ENCODE measurements at regions not wholly inside any gene's neighbourhood (a gene's known extent, or its start where the extent isn't known, plus 50 kb on each side); places are given as distances from the start of the nearest gene placed in this dataset.

DNA sequence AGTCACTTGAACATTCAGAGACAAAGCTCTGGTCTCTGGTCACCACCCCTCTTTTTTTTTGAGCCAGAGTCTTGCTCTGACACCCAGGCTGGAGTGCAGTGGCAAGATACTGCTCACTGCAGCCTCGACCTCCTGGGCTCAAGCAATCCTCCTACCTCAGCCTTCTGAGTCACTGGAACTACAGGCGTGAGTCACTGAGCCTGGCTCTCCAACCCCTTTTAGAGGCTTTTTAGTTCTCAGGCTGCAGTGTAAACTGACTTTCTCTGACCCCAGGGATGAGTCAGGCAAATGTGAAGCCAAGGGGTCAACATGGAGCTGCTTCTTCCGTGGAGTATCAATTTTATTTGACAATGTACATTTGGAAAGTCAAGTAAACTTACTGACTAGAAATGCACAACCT is 229.2 kb downstream of the PTTG2 start:
- DNase-seq = peak in 1 of 56 donors; percentile 51

DNA sequence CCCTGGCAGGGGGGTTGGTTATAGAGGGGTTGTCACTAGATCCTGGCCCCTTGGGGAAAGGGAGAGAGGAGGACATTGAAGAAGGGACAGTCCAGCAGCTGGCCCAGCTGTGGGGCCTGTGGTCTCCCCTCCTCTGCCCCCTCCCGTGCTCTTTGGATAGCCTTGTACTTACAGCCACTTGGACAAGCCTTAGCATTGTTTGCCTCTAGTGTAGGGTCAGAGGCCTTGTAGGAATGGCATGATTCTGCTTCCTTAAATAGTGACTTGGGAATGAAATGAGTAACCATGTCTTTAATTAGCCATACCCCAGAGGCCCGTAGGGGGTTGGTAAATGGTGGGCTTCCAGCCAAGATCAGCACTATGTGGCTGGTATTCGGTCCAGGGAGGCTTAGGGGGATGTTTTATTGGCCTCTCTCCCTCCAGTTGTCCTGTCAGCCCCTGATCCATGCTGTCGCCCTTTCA is 230.6 kb downstream of the PTTG2 start:
- DNase-seq = peak in 27 of 56 donors; percentile 8 to 62 (median 25)

- DNase-seq = no peak
Measured at GRCh38 chr4:38192516-38192915, 232.3 kb downstream of the PTTG2 start.

DNA sequence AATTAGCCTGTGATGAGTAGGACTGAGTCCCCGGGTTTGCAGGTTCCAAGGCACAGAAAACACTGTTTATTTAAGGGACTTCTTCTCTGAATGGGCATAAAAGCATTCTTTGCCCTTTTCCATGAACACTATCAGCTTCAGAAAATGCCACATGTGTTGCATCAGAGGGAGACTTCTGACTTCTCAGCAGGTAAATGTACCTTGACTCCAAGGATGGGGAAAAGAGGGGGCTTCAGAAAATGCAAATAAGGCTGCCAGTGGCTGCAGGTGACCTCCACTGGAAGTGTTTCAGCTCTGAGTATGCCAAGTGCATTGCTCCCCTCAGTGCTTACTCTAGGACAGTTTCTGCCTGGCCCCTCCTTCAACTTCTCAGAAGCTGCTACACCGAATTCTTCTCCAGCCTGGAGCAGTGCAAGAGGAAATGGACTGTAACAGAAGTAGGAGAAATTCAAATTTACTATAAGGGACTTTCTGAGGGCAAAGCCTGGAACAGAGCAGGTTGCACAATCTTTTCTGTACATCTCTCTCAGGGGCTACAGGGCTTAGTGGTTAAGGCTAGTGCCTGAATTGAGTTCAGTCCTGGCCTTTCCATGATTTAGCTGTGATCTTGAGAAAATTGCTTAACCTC is 233.2 kb downstream of the PTTG2 start:
- no peak for DNase-seq

GRCh38 chr4:38194047-38194602 is 233.9 kb downstream of the PTTG2 start:
- no peak for DNase-seq

DNA sequence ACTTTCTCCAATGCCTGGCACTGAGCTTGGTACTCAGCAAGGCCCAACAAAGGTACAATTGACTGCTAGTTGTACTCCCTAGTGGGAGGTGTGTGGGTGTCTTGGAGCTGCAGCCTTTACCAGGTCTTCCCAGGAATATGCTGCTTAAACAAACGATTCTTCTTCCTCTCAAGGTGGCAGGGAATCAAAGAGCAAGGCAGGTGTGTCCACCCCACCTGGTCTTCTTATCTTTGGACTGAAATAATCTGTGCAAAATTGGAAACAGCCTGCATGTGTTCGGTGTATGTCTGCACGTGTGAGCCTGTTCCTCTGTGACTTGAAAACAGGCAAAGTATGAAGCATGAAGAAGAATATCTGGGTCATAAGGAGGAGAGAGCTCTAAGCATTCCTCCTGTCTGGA is 235.3 kb downstream of the PTTG2 start:
- DNase-seq = no peak

DNA sequence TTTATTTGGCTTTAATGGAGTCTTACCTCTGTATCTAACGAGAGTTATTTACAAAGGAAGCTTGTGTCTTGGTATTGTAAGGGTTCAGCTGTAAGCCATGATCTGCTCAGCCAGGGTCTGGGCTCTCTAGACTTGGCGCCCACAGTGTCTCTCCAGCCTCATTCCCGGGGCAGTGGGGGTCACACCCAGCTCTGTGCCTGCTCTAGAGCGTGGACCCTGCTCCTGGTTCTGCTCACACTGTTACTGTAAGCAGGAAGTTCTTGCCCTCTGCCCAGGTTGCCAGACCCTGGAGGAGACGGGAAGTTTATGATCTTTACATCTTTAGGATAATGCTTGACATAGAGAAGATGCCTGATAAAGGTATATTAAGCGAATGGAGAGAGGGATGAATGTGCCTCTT is 235.7 kb downstream of the PTTG2 start:
- DNase-seq = no peak

- DNase-seq = no peak
Measured at GRCh38 chr4:38202242-38202641, 242.0 kb downstream of the PTTG2 start.

GRCh38 chr4:38203609-38204008 is 243.4 kb downstream of the PTTG2 start:
- DNase-seq = no peak

DNA sequence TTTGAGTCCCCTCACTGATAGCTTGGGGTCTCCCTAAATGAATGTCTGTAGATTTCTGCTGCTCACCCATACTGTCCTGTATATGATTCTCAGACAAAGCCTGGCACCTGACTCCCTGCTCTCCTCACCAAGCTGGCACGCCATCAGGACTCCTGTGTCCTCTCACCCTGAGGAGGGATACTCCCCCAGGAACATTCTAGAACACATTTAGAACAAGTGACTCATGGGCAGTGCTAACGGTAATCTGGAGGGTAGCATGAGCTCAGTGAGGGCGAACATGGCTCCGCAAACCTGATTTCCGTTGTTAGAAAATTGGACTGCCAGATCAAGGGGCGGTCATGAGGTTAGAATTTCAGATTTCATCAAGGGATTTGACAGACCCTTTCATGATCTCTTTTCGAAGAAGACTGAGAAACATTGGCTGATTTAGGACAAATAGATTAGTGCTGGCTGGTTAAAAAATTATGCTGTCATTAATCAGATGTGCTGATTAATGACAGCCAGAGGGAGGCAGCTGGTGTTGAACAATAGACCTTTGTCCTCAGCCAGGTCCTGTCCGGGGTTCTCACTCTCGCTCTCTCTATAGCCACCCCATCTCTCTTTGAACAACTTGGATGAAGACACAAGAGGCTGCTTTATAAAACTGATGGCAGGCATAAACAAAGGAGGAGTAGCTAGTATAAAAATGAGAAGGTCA is 244.3 kb downstream of the PTTG2 start:
- peak in 30 of 56 donors; percentile 2 to 69 (median 28) for DNase-seq

DNA sequence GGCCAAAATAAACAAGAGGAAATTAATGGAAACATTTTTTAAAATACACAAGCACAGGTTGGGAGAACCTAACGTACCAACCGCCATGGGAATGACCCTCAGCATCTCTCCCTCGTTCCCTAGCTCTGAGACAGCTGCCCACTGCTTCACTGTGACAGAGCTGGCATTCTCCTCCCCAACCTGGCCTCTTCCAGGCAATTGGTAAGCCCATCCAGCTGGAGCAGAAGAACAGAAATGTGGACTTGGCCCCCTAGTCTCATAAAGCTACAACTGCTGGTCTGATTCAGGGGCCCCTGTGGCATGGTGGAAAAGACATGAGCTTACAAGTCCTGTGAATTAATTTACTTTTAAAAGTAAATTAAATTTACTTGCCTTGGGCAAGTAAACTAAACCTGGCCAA is 245.1 kb downstream of the PTTG2 start:
- no peak for DNase-seq

- no peak for DNase-seq
Measured at GRCh38 chr4:38207110-38207457, 246.9 kb downstream of the PTTG2 start.

- no peak for DNase-seq
Measured at GRCh38 chr4:38209654-38210053, 249.5 kb downstream of the PTTG2 start.

GRCh38 chr4:38210396-38211114 is 250.4 kb downstream of the PTTG2 start:
- DNase-seq = no peak

- no peak for DNase-seq
Measured at GRCh38 chr4:38211885-38212284, 251.7 kb downstream of the PTTG2 start.

DNA sequence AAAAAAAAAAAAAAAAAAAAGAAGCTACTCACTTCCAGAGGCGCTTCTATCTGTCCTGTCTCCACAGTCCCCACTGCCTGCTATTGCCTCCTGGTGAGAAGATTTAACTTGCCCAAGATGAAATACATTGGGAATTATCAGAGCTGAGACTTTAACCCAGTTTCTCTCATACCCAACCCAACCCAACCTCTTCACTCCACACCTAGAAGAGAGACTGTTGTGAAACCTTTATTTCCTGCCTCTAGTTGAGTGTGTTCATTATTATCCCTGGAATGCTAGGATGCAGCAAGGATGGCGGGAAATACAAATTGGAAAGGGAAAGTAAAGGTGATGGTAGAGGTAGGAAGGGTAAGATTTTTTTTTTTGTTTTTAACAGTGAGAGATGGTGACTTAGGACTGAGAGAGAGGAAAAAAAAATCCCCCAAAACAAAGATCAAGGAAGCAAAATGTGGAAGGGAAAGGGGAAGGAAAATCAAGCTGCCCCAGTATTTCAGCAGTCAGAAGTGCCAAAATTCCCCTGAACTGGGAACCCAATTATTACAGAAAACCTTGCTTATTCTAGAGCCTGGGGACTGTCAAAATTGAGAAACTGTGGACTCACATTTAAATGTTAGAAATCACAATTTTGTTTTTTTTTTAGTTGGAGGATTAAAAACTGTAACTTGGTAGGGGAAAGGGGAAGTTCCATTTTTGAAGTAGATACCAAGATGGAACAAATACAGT is 253.0 kb downstream of the PTTG2 start:
- DNase-seq = no peak

DNA sequence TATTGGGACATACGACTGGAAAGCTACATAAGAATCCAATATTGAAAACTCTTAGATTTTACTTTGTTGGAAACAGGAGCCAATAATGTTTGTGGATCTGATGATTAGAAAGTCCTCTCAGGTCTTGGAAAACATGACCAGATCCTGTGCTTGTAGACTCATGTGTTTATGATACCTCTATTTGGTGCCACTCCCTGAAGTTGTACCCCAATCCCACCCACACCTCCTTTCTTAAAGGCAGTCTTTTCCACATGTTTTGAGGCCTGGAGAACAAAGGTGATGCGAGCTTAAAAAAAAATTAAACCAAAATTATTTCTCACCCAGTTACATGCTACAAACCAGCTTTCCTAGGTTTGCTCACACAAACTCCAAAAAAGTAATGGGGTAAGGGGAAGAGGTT is 262.7 kb downstream of the PTTG2 start:
- DNase-seq = no peak

GRCh38 chr4:38223306-38223705 is 263.1 kb downstream of the PTTG2 start:
- DNase-seq = peak in 4 of 56 donors; percentile 14 to 57 (median 37)

DNA sequence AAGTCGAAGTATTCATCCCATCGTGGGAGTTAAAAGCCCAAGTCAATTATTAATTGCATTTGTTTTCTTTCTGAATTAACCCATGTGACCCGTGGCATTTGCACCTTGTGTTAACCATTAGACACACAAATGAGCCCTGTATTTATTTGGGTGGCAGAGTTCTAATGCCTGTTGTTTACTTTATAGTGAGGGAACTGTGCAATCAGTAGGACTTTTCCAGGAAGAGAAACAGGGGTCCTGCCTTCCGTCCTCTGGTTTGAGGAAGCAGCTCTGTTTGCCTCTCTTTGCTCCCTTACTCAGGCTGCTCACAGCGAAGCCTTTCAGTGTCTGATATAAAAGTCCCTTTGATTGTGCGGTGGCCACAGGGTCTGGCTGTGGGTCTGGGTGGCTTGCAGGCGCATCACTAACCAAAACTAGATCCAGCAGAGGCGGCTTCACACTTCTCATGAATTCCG is 263.6 kb downstream of the PTTG2 start:
- peak in 51 of 56 donors; percentile 7 to 84 (median 60) for DNase-seq

DNA sequence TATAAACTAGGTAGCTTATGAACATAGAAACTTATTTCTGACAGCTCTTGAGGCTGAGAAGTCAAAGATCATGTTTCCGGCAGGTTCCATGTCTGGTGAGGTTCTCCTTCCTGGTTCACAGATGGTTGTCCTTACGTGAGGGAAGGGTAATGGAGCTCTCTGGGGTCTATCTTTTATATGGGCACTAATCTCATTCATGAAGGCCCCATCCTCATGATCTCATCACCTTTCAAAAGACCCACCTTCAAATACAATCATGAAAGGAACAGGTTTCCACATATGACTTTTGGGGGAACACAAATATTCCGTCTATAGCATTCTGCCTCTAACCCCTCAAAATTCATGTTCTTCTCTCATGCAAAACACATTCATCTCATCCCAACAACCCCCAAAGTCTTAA is 264.7 kb downstream of the PTTG2 start:
- DNase-seq = no peak

- DNase-seq = no peak
Measured at GRCh38 chr4:38226170-38226569, 266.0 kb downstream of the PTTG2 start.

Measured in nucleus accumbens (tissue), 56 donors.